OCI-LY7 (cell line): ENCODE measurements at regions not wholly inside any gene's neighbourhood (a gene's known extent, or its start where the extent isn't known, plus 50 kb on each side); places are given as distances from the start of the nearest gene placed in this dataset.
"Not testable (repeated sequence)": the region's sequence is repeated elsewhere in the genome, so short reads cannot be mapped to it uniquely, and the experiment has no call there.

Experiments
- BruUV-seq: library from RNA; stranded (reverse); fragments of 400-500 nt; replicated peaks from 2 replicates; lab custom pipeline; 2021; lab: Mats Ljungman, UMichigan
- CTCF ChIA-PET: fragments of 300-600 bp; sonication (Branson Sonifier 250); formaldehyde crosslinking; loops from one replicate; lab custom pipeline; 2022; ENCODE audit warnings: antibody characterized with exemption; ENCODE audit not compliant: unreplicated experiment; lab: Charles Lee
- POLR2A ChIA-PET: fragments of 300-600 bp; sonication (Branson Sonifier 250); formaldehyde crosslinking; loops from one replicate; lab custom pipeline; 2022; ENCODE audit warnings: antibody characterized with exemption; lab: Charles Lee
- DNase-seq: peaks from one replicate; pipeline ENCODE4 v3.0.0-alpha.2; 2015; ENCODE audit warnings: low spot score
- H2AFZ ChIP-seq: fragments of 200-600 bp; sonication (generic), shearing (Covaris generic); 2 replicates; pipeline ENCODE4 v1.6.1; 2014; ENCODE audit warnings: mild to moderate bottlenecking, antibody characterized with exemption, low read length, moderate library complexity
- H3K27ac ChIP-seq: fragments of 200-600 bp; sonication (generic); 2 replicates; pipeline ENCODE4 v1.5.1; 2014; ENCODE audit warnings: mixed run types, low read depth, mild to moderate bottlenecking, moderate library complexity, low read length, inconsistent platforms; ENCODE audit not compliant: poor library complexity, severe bottlenecking
- H3K36me3 ChIP-seq: fragments of 200-600 bp; sonication (generic); 2 replicates; pipeline ENCODE4 v1.6.1; 2014; ENCODE audit warnings: mild to moderate bottlenecking, antibody characterized with exemption, low read length, moderate library complexity, mixed read lengths; ENCODE audit not compliant: insufficient read depth
- H3K4me1 ChIP-seq: fragments of 200-600 bp; sonication (generic); 2 replicates; pipeline ENCODE4 v1.5.1; 2014; ENCODE audit warnings: mild to moderate bottlenecking, low read length; ENCODE audit not compliant: insufficient read depth, poor library complexity, severe bottlenecking
- H3K4me2 ChIP-seq: fragments of 200-600 bp; sonication (generic); 2 replicates; pipeline ENCODE4 v1.6.1; 2014; ENCODE audit warnings: mild to moderate bottlenecking, low read length
- H3K4me3 ChIP-seq: fragments of 200-600 bp; sonication (generic); 2 replicates; pipeline ENCODE4 v1.5.1; 2014; ENCODE audit warnings: mild to moderate bottlenecking, low read depth, low read length; ENCODE audit not compliant: poor library complexity, severe bottlenecking
- H3K79me2 ChIP-seq: fragments of 200-600 bp; sonication (generic); 2 replicates; pipeline ENCODE4 v1.6.1; 2016; ENCODE audit warnings: low read depth, mild to moderate bottlenecking, low read length, moderate library complexity, mixed read lengths; ENCODE audit not compliant: insufficient read depth
- H3K9me2 ChIP-seq: fragments of 200-600 bp; sonication (generic); 2 replicates; pipeline ENCODE4 v1.6.1; 2016; ENCODE audit warnings: mild to moderate bottlenecking, low read length, mixed read lengths; ENCODE audit not compliant: insufficient read depth
- H3K9me3 ChIP-seq: fragments of 200-600 bp; sonication (generic); 2 replicates; pipeline ENCODE4 v1.6.1; 2014; ENCODE audit warnings: mild to moderate bottlenecking, mixed run types, low read length, mixed read lengths
- H4K20me1 ChIP-seq: fragments of 200-600 bp; sonication (generic); 2 replicates; pipeline ENCODE4 v1.6.1; 2014; ENCODE audit warnings: mild to moderate bottlenecking, antibody characterized with exemption, low read length, moderate library complexity, mixed read lengths; ENCODE audit not compliant: insufficient read depth
- EZH2phosphoT487 ChIP-seq: fragments of 200-600 bp; sonication (generic); IDR thresholded peaks from 2 replicates; pipeline ENCODE4 v1.6.1; 2018; ENCODE audit warnings: low read depth, borderline replicate concordance, mild to moderate bottlenecking, mixed run types, antibody characterized with exemption, low read length, moderate library complexity, mixed read lengths
- intact Hi-C: fragments of 100-400 bp; cut with micrococcal nuclease; formaldehyde crosslinking; loops from one replicate; pipeline ENCODE4 v1.10.0; 2022; ENCODE audit not compliant: unreplicated experiment
- TF ChIP-seq, protein P1 (sequence below): fragments of 200-600 bp; sonication (generic); conservative IDR thresholded peaks from 2 replicates; pipeline ENCODE4 v1.5.1; 2014; ENCODE audit warnings: mild to moderate bottlenecking, antibody characterized with exemption, low read length, moderate library complexity, mixed read lengths

DNA sequence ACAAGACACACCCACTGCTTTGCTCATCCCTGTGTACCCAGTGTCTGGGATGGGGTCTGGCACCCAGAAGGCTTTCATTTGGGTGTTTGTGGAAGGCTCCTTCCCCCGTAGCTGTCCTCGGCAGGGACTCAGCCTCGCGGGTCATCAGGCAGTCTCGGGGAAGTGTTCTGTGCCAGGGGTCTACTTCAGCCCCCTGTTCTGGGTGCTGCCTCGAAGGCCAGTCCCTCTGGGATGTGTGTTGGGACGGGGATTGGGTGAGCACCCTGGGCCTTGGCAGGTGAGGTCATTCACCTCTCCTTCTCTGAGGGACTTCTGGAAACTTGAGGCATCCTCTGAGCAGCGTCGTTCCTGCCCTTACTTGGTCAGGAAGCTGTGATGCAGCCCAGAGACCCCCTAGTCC is 65.5 kb downstream of the RPUSD4 start:
- Histone ChIP-seq H3K9me2 (no peaks in the 10 kb centered on the region), H3K9me3 (no peaks in the 10 kb centered on the region), H2AFZ (no peak overlapping the region), H4K20me1 (no peaks in the 10 kb centered on the region), H3K79me2 (no peaks in the 10 kb centered on the region), H3K4me2 (no peak overlapping the region), H3K27ac (no peak overlapping the region), H3K4me3 (no peak overlapping the region), H3K4me1 (no peaks in the 10 kb centered on the region), H3K36me3 (no peaks in the 10 kb centered on the region)
- CTCF ChIA-PET, result no interaction called here
- no peak for DNase-seq
- no peak for TF ChIP-seq EZH2phosphoT487
- TF ChIP-seq, protein P1, sequence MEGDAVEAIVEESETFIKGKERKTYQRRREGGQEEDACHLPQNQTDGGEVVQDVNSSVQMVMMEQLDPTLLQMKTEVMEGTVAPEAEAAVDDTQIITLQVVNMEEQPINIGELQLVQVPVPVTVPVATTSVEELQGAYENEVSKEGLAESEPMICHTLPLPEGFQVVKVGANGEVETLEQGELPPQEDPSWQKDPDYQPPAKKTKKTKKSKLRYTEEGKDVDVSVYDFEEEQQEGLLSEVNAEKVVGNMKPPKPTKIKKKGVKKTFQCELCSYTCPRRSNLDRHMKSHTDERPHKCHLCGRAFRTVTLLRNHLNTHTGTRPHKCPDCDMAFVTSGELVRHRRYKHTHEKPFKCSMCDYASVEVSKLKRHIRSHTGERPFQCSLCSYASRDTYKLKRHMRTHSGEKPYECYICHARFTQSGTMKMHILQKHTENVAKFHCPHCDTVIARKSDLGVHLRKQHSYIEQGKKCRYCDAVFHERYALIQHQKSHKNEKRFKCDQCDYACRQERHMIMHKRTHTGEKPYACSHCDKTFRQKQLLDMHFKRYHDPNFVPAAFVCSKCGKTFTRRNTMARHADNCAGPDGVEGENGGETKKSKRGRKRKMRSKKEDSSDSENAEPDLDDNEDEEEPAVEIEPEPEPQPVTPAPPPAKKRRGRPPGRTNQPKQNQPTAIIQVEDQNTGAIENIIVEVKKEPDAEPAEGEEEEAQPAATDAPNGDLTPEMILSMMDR, result no peak
- intact Hi-C loops, result no loop called here
- POLR2A ChIA-PET, result no interaction called here
- no TSS peak for BruUV-seq

DNA sequence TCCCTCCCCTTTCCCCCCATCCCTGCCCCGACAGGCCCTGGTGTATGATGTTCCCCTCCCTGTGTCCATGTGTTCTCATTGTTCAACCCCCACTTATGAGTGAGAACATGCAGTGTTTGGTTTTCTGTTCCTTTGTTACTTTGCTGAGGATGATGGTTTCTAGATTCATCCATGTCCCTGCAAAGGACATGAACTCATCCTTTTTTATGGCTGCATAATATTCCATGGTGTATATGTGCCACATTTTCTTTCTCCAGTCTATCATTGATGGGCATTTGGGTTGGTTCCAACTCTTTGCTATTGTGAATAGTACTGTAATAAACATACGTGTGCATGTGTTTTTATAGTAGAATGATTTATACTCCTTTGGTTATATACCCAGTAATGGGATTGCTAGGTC is 68.0 kb downstream of the RPUSD4 start:
- H3K27ac ChIP-seq, H3K4me3 ChIP-seq, H3K4me2 ChIP-seq, intact Hi-C loops, BruUV-seq, H2AFZ ChIP-seq, H3K9me3 ChIP-seq, H3K4me1 ChIP-seq, H3K79me2 ChIP-seq, POLR2A ChIA-PET, CTCF ChIA-PET, H4K20me1 ChIP-seq, H3K9me2 ChIP-seq, DNase-seq, H3K36me3 ChIP-seq: not testable (repeated sequence)

DNA sequence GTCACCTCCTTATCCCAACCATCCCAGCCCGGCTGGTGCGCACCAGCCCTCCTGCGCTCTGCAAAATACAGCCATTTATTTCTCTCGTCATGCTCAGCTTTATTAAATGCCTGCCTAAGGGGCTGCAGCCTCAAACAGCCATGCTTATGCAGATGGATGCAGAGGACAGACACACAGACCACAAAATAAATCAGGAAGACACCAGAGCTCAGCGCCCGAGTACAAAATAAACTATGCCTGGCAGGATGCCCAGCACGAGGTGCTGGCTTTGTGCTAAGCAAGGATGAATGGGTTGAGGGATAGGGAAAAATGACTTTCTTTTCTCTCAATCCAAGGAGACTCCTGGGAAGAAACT is 70.5 kb downstream of the RPUSD4 start:
- intact Hi-C loops, result no loop called here
- POLR2A ChIA-PET, result no interaction called here
- no peaks in the 10 kb centered on the region for H3K79me2 ChIP-seq
- DNase-seq, result no peak
- H3K4me1 ChIP-seq, result no peaks in the 10 kb centered on the region
- no peak overlapping the region for H2AFZ ChIP-seq
- no peak overlapping the region for H3K27ac ChIP-seq
- no peaks in the 10 kb centered on the region for H3K36me3 ChIP-seq
- TF ChIP-seq EZH2phosphoT487, result no peak
- TF ChIP-seq, protein P1, result no peak
- BruUV-seq, result no TSS peak
- no peak overlapping the region for H3K4me2 ChIP-seq
- no peak overlapping the region for H3K4me3 ChIP-seq
- no peaks in the 10 kb centered on the region for H4K20me1 ChIP-seq
- no peaks in the 10 kb centered on the region for H3K9me3 ChIP-seq
- CTCF ChIA-PET, result no interaction called here
- no peaks in the 10 kb centered on the region for H3K9me2 ChIP-seq
